WI38 (cell line): ENCODE measurements at regions not wholly inside any gene's neighbourhood (a gene's known extent, or its start where the extent isn't known, plus 50 kb on each side); places are given as distances from the start of the nearest gene placed in this dataset.

Source experiments
- H3K4me3 ChIP-seq: 2 replicates; pipeline ENCODE4 v1.5.1; 2011; ENCODE audit warnings: low read depth, mild to moderate bottlenecking, control low read depth, low read length
- CTCF ChIP-seq: IDR thresholded peaks from 2 replicates; pipeline ENCODE4 v1.5.1; 2012; ENCODE audit warnings: low read depth, mild to moderate bottlenecking, control low read depth, low read length

GRCh38 chr4:184309241-184310170, 91.8 kb upstream of the ENPP6 start:
- TF ChIP-seq CTCF = no peak

GRCh38 chr4:184306949-184307348, 89.3 kb upstream of the ENPP6 start:
- H3K4me3 ChIP-seq = no peak overlapping the region
- TF ChIP-seq CTCF = no peak

More at GRCh38 chr4:184309241-184310170, 91.8 kb upstream of the ENPP6 start:
- H3K4me3 ChIP-seq = no peak overlapping the region

GRCh38 chr4:184306470-184306869, 88.8 kb upstream of the ENPP6 start:
- no peak for TF ChIP-seq CTCF
- no peak overlapping the region for H3K4me3 ChIP-seq

- TF ChIP-seq CTCF = no peak
- H3K4me3 ChIP-seq = no peak overlapping the region
Observed at GRCh38 chr4:184300816-184301215, 83.1 kb upstream of the ENPP6 start.

GRCh38 chr4:184298254-184298653, 80.6 kb upstream of the ENPP6 start:
- no peak for TF ChIP-seq CTCF
- H3K4me3 ChIP-seq = no peak overlapping the region

GRCh38 chr4:184295206-184295605, 77.5 kb upstream of the ENPP6 start:
- no peak for TF ChIP-seq CTCF
- H3K4me3 ChIP-seq = no peak overlapping the region

GRCh38 chr4:184294606-184295133, 77.0 kb upstream of the ENPP6 start:
- no peak overlapping the region for H3K4me3 ChIP-seq
- TF ChIP-seq CTCF = no peak
